Ovary (tissue), 7 donors: ENCODE measurements at regions not wholly inside any gene's neighbourhood (a gene's known extent, or its start where the extent isn't known, plus 50 kb on each side); places are given as distances from the start of the nearest gene placed in this dataset.

Experiments
- DNase-seq, 5 donors: peaks; one replicate each; pipeline ENCODE4 v3.0.0-alpha.2; 2019 to 2020
- H3K27ac ChIP-seq, 2 donors: fragments of 200-600 bp; one replicate each; pipeline versions ENCODE4 v1.5.1 to v1.8.0; 2019 to 2022
- H3K27me3 ChIP-seq: fragments of 200-600 bp; one replicate; pipeline ENCODE4 v1.8.0; 2022
- H3K36me3 ChIP-seq: fragments of 200-600 bp; sonication (generic); one replicate; pipeline ENCODE4 v1.5.1; 2019
- H3K4me1 ChIP-seq: one replicate; pipeline ENCODE4 v1.8.1; 2013; ENCODE audit warnings: mild to moderate bottlenecking, moderate library complexity; ENCODE audit not compliant: insufficient read depth
- H3K4me3 ChIP-seq: fragments of 200-600 bp; sonication (generic); one replicate; pipeline ENCODE4 v1.5.1; 2017
- H3K9me3 ChIP-seq, 2 donors: fragments of 200-600 bp in 1 of 2; sonication (generic) in 1 of 2; one replicate each; pipeline versions ENCODE4 v1.5.1 to v1.8.1; 2013 to 2019; ENCODE audit warnings: mild to moderate bottlenecking in 1 of 2, moderate library complexity in 1 of 2
- EP300 ChIP-seq: sonication (generic); formaldehyde crosslinking; IDR thresholded peaks from one replicate; pipeline ENCODE4 v1.6.1; 2017; ENCODE audit warnings: antibody characterized with exemption
- POLR2A ChIP-seq: fragments of 450-650 bp; IDR thresholded peaks from one replicate; pipeline ENCODE4 v1.6.1; 2017; ENCODE audit warnings: antibody characterized with exemption, mild to moderate bottlenecking, moderate library complexity
- WGBS, 3 donors: extraction: QIAGEN DNeasy Blood & Tissue Kit in 1 of 3; methylation state at CpG; one replicate each; pipeline versions ENCODE4 v1.1.5 to v1.1.7; 2013 to 2017; 5-methylcytosine and 5-hydroxymethylcytosine counted together
- intact Hi-C, 4 donors: fragments of 100-400 bp; cut with DNase I; formaldehyde crosslinking; loops; one replicate each; pipeline versions ENCODE4 v1.11.0 to v1.15.1; 2022 to 2023
- TF ChIP-seq, protein P1 (sequence below), 3 donors: fragments of 450-650 bp in 2 of 3; fragments of 200-600 bp in 1 of 3; IDR thresholded peaks; one replicate each; pipeline versions ENCODE4 v1.5.1 to v1.8.0; 2016 to 2022; ENCODE audit warnings: antibody characterized with exemption in 3 of 3, mild to moderate bottlenecking in 1 of 3
- donor health status: DM: no; HTN: no; CAD: no; lungs with moderate emphysema.
- donor health status: DM: no; HTN: no; CAD: no.
- donor health status: Bipolar disorder and iron deficiency.
- donor health status: DM: no; HTN: no; CAD: no.
- donor health status: DM: yes; HTN: yes; CAD: no.

DNA sequence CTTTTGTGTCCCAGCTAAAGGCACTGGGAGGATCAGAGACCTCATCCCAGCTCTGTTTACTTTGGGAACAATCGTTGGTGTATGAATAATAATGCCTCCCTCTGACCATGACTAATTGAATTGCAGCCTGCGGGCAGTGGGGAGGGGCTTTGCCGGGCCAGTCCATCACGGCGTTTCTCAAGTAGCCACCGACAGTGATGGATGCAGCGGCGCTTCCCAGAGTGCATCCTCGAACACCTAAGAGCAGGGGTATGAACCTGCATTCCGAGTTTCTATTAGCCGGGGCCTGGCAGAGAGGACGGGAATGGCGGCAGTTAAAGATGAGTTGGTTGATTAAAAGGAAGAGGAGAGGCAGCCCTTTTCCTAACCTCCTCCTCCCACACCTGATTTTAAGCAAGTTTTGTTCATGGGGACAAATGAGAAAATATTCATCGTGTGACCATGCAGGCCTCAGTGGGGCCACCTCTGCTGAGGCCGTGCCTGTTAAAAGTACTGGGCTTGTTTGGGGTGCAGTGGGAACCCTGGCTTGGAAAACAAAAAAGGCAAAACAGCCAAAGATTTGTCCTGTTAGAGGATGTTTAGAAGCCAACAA is 154.1 kb downstream of the FOXA2 start:
- Histone ChIP-seq H3K4me3 (no peak overlapping the region), H3K9me3 (no peaks in the 10 kb centered on the region), H3K36me3 (no peaks in the 10 kb centered on the region), H3K27me3 (no peaks in the 10 kb centered on the region), H3K4me1 (no peaks in the 10 kb centered on the region), H3K27ac (no peak overlapping the region)
- DNase-seq, result no peak
- WGBS, 3 donors, result 16 to 28% (median 16%) methylated on average over 15 of the region's 15 CpGs
- TF ChIP-seq, protein P1, sequence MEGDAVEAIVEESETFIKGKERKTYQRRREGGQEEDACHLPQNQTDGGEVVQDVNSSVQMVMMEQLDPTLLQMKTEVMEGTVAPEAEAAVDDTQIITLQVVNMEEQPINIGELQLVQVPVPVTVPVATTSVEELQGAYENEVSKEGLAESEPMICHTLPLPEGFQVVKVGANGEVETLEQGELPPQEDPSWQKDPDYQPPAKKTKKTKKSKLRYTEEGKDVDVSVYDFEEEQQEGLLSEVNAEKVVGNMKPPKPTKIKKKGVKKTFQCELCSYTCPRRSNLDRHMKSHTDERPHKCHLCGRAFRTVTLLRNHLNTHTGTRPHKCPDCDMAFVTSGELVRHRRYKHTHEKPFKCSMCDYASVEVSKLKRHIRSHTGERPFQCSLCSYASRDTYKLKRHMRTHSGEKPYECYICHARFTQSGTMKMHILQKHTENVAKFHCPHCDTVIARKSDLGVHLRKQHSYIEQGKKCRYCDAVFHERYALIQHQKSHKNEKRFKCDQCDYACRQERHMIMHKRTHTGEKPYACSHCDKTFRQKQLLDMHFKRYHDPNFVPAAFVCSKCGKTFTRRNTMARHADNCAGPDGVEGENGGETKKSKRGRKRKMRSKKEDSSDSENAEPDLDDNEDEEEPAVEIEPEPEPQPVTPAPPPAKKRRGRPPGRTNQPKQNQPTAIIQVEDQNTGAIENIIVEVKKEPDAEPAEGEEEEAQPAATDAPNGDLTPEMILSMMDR (IDR thresholded peaks at IDR 0.05), result no peak
- TF ChIP-seq EP300 (no peak), POLR2A (no peak)
- intact Hi-C loops, result no loop called here

DNA sequence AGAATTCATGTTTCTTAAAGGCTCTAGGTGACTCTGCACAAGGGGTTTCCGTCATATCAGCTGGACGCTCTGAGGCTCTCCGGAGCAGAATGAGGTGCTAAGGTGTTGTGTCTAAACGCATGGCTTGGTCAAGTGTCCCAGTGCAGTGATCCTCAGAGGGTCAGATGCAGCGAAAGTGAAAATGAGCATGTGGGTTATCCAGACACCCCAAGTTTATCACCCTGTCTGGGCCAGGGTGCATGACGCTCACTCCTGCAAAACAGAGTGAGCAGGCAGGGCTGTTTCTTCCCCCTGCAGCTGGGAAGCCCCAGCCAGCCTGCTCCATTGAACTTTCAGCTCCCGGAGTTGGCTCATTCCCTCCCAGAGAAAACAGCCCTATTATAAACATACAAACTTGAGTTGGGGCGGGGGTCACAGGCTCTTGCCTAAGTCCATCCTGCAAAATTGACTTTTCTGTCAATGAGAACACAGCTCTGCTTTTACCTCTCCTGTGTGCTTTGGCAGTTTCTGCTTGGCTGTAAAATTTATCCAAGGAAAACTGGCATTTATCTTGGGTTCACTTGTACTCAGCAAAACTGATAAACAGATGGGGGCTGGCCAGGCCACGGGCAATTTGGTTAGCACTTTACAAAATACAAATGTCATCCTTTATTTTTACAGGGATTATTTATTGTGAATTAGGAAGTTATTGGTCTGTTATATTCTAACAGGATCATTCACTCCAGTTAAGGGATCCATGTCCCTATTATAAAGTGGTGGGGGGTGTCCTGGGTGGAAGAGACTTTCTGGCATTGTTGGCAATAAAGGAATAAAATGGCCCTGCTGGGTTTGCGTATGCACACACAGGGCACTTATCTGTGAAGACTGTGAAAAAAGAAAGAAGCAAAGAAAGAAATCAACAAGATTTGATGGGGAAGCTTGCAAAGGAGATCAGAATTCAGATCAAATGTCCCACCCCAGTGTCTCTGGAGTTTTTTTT is 154.9 kb downstream of the FOXA2 start:
- intact Hi-C loops, result no loop called here
- no peak overlapping the region for H3K27ac ChIP-seq
- no peaks in the 10 kb centered on the region for H3K27me3 ChIP-seq
- H3K36me3 ChIP-seq, result no peaks in the 10 kb centered on the region
- DNase-seq, result no peak
- H3K4me3 ChIP-seq, result no peak overlapping the region
- no peaks in the 10 kb centered on the region for H3K4me1 ChIP-seq
- TF ChIP-seq POLR2A, result no peak
- no peak for TF ChIP-seq EP300
- TF ChIP-seq, protein P1 (IDR thresholded peaks at IDR 0.05), result no peak
- WGBS, 3 donors, result 41 to 53% (median 47%) methylated on average over 10 of the region's 10 CpGs
- H3K9me3 ChIP-seq, result no peaks in the 10 kb centered on the region

DNA sequence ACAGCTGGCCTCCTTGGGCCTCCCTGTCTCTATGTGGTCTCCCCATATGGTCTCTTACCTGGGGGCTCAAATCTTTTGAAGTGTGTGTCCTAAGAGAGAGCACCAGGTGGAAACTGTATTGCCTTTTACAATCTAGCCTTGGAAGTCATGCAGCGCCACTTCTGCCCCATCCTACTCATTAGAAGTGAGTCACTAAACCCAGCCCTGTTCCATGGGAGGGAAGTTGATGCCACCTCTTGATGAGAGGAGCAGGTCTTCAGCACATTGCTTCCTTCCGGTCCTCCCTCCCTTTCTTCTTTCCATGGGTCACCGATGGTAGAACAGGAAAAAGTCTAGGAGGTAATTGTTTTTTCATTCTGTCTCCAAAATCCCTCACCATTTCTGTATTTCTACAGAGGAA is 156.3 kb downstream of the FOXA2 start:
- no peaks in the 10 kb centered on the region for H3K27me3 ChIP-seq
- H3K4me1 ChIP-seq, result no peaks in the 10 kb centered on the region
- no peaks in the 10 kb centered on the region for H3K9me3 ChIP-seq
- H3K4me3 ChIP-seq, result no peak overlapping the region
- no peak for DNase-seq
- 88 to 91% (median 88%) methylated on average over 3 of the region's 3 CpGs for WGBS, 3 donors
- TF ChIP-seq POLR2A (no peak), EP300 (no peak)
- TF ChIP-seq, protein P1 (IDR thresholded peaks at IDR 0.05), result no peak
- intact Hi-C loops, result no loop called here
- H3K36me3 ChIP-seq, result no peaks in the 10 kb centered on the region
- H3K27ac ChIP-seq, result no peak overlapping the region

DNA sequence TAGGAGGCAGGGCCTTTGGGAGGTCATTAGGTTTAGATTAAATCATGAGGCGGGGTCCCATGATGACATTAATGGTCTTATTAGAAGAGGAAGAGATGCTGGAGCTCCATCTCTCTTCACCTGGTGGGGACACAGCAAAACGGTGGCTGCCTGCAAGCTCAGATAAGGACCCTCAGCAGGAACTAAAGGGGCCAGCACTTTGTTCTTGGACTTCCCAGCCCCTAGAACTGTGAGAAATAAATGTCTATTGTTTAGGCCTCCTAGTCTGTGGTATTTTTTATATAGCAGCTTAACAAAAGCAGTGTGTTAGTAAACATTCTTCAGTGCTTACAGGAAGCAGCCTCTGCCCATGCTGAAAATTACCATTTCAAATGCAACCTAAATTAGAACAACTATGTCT is 157.6 kb downstream of the FOXA2 start:
- 58 to 82% (median 71%) methylated on average over 2 of the region's 2 CpGs for WGBS, 3 donors
- Histone ChIP-seq H3K27me3 (no peaks in the 10 kb centered on the region), H3K36me3 (no peaks in the 10 kb centered on the region), H3K4me1 (no peaks in the 10 kb centered on the region), H3K4me3 (no peak overlapping the region), H3K27ac (no peak overlapping the region), H3K9me3 (no peaks in the 10 kb centered on the region)
- intact Hi-C loops, result no loop called here
- TF ChIP-seq POLR2A (no peak), EP300 (no peak)
- TF ChIP-seq, protein P1 (IDR thresholded peaks at IDR 0.05), result no peak
- no peak for DNase-seq
